ENCODE measurements at regions not wholly inside any gene's neighbourhood (a gene's known extent, or its start where the extent isn't known, plus 50 kb on each side); places are given as distances from the start of the nearest gene placed in this dataset.
A peak's percentile ranks its signal among the peaks of the same experiment; 100 is the strongest.
"Not testable (repeated sequence)": the region's sequence is repeated elsewhere in the genome, so short reads cannot be mapped to it uniquely, and the experiment has no call there.

GRCh38 chr5:102663749-102664530 lies 91.2 kb upstream of the PAM start:
- no peak for DNase-seq (ENCODE audit: low read depth)
- TF ChIP-seq CTCF (IDR thresholded peaks at IDR 0.05; ENCODE audit: low read length, missing control alignments): no peak
- no peak overlapping the region for H3K4me3 ChIP-seq (replicated peaks; ENCODE audit: low read depth, low read length)

- TF ChIP-seq CTCF (IDR thresholded peaks at IDR 0.05; ENCODE audit: low read length, missing control alignments): no peak
- DNase-seq (ENCODE audit: low read depth): no peak
- H3K4me3 ChIP-seq (replicated peaks; ENCODE audit: low read depth, low read length): no peak overlapping the region
These were observed 90.3 kb upstream of the PAM start for GRCh38 chr5:102664616-102665335.

- DNase-seq (ENCODE audit: low read depth): no peak
- no peak for TF ChIP-seq CTCF (IDR thresholded peaks at IDR 0.05; ENCODE audit: low read length, missing control alignments)
- no peak overlapping the region for H3K4me3 ChIP-seq (replicated peaks; ENCODE audit: low read depth, low read length)
These were observed 88.8 kb upstream of the PAM start for GRCh38 chr5:102666164-102666946.

GRCh38 chr5:102668220-102668932 lies 86.7 kb upstream of the PAM start:
- no peak for TF ChIP-seq CTCF (IDR thresholded peaks at IDR 0.05; ENCODE audit: low read length, missing control alignments)
- no peak for DNase-seq (ENCODE audit: low read depth)
- H3K4me3 ChIP-seq (replicated peaks; ENCODE audit: low read depth, low read length): no peak overlapping the region

- DNase-seq (ENCODE audit: low read depth): peak; percentile 18
- no peak overlapping the region for H3K4me3 ChIP-seq (replicated peaks; ENCODE audit: low read depth, low read length)
- peak; percentile 57 for TF ChIP-seq CTCF (IDR thresholded peaks at IDR 0.05; ENCODE audit: low read length, missing control alignments)
These were observed 84.8 kb upstream of the PAM start for GRCh38 chr5:102670224-102670836.

- not testable (repeated sequence) for H3K4me3 ChIP-seq (replicated peaks; ENCODE audit: low read depth, low read length); DNase-seq (ENCODE audit: low read depth)
These were observed 83.9 kb upstream of the PAM start for GRCh38 chr5:102671033-102671734.
